Caco-2 (cell line): ENCODE measurements at regions not wholly inside any gene's neighbourhood (a gene's known extent, or its start where the extent isn't known, plus 50 kb on each side); places are given as distances from the start of the nearest gene placed in this dataset.
A peak's percentile ranks its signal among the peaks of the same experiment; 100 is the strongest.

ENCODE experiments used
- BruUV-seq: library from RNA; stranded (reverse); fragments of 400-500 nt; replicated peaks from 2 replicates; lab custom pipeline; 2021; lab: Mats Ljungman, UMichigan
- CTCF ChIA-PET: fragments of 300-600 bp; sonication (Branson Sonifier 250); formaldehyde crosslinking; loops from one replicate; lab custom pipeline; 2022; ENCODE audit warnings: antibody characterized with exemption; lab: Charles Lee
- POLR2A ChIA-PET: fragments of 300-600 bp; sonication (Branson Sonifier 250); formaldehyde crosslinking; loops from one replicate; lab custom pipeline; 2022; ENCODE audit warnings: antibody characterized with exemption; lab: Charles Lee
- DNase-seq, 2 experiments: peaks; one replicate each; pipeline versions ENCODE4 v3.0.0 to v3.0.0-alpha.2; 2020 to 2022
- H3K27me3 ChIP-seq: replicated peaks from 2 replicates; pipeline ENCODE4 v1.6.0; 2011; ENCODE audit warnings: low read length; ENCODE audit not compliant: control insufficient read depth, insufficient read depth
- H3K36me3 ChIP-seq: 2 replicates; pipeline ENCODE4 v1.5.1; 2011; ENCODE audit warnings: low read length; ENCODE audit not compliant: control insufficient read depth, insufficient read depth
- H3K4me1 ChIP-seq: fragments of 250-450 bp; sonication (Bioruptor Pico); 2 replicates; pipeline ENCODE4 v1.5.1; 2020; ENCODE audit warnings: mild to moderate bottlenecking
- H3K4me3 ChIP-seq: 2 replicates; pipeline ENCODE4 v1.5.1; 2011; ENCODE audit warnings: low read depth, mild to moderate bottlenecking, control low read depth, low read length
- H3K9me3 ChIP-seq: fragments of 250-450 bp; sonication (Bioruptor Pico); 2 replicates; pipeline ENCODE4 v1.5.1; 2020; ENCODE audit warnings: mild to moderate bottlenecking, moderate library complexity
- H3K27ac Mint-ChIP-seq: one replicate; pipeline ENCODE4 v1.8.0; 2022; ENCODE audit warnings: mixed read lengths; ENCODE audit not compliant: unreplicated experiment
- H3K27me3 Mint-ChIP-seq: one replicate; pipeline ENCODE4 v1.8.0; 2022; ENCODE audit warnings: mixed read lengths; ENCODE audit not compliant: insufficient read depth, unreplicated experiment
- H3K36me3 Mint-ChIP-seq: one replicate; pipeline ENCODE4 v1.8.0; 2022; ENCODE audit warnings: mild to moderate bottlenecking, mixed read lengths; ENCODE audit not compliant: insufficient read depth, unreplicated experiment
- H3K4me1 Mint-ChIP-seq: one replicate; pipeline ENCODE4 v1.8.0; 2022; ENCODE audit warnings: low read depth, mixed read lengths; ENCODE audit not compliant: unreplicated experiment
- H3K4me3 Mint-ChIP-seq: one replicate; pipeline ENCODE4 v1.8.0; 2022; ENCODE audit warnings: mild to moderate bottlenecking, moderate library complexity, mixed read lengths; ENCODE audit not compliant: unreplicated experiment
- H3K9me3 Mint-ChIP-seq: one replicate; pipeline ENCODE4 v1.8.0; 2022; ENCODE audit warnings: mixed read lengths; ENCODE audit not compliant: unreplicated experiment
- intact Hi-C: fragments of 100-400 bp; cut with micrococcal nuclease; formaldehyde crosslinking; loops from one replicate; pipeline ENCODE4 v1.10.0; 2022; ENCODE audit not compliant: unreplicated experiment
- TF ChIP-seq, protein P1 (sequence below), 2 experiments: fragments of 200-600 bp in 1 of 2; IDR thresholded peaks; 1 replicate in 1 of 2; 2 replicates in 1 of 2; pipeline versions ENCODE4 v1.5.1 to v1.8.0; 2011 to 2022; ENCODE audit warnings: antibody characterized with exemption in 1 of 2, control low read depth in 1 of 2, inconsistent platforms in 1 of 2, low read depth in 1 of 2, low read length in 1 of 2, mild to moderate bottlenecking in 1 of 2, moderate library complexity in 1 of 2; ENCODE audit not compliant: insufficient read depth in 1 of 2, severe bottlenecking in 1 of 2, unreplicated experiment in 1 of 2

DNA sequence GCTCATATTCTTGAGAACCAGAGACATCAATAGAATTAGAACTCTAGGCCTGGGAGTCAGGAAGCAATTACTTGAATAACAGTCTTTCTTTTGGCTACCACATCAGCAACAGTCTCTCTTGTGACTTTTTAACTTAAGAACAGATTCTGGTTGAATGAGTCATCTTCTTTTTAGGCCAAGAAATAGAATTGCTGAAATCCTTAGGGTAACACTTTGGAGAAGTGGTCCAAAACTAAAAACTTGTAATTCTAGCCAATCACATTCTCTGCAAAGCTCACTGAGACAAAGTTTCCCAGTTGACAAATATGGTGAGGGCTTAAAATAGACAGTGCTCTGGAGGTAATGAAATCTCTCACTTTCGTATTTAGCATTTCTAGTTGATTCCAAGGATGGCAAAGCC, 238.0 kb downstream of the SHOX2 start:
- Mint-ChIP-seq H3K4me1 (no peaks in the 10 kb centered on the region), H3K9me3 (no peaks in the 10 kb centered on the region), H3K27me3 (no peaks in the 10 kb centered on the region), H3K27ac (no peak overlapping the region), H3K36me3 (no peaks in the 10 kb centered on the region), H3K4me3 (no peak overlapping the region)
- DNase-seq: no peak
- Histone ChIP-seq H3K4me3 (no peak overlapping the region), H3K36me3 (no peaks in the 10 kb centered on the region), H3K27me3 (no peaks in the 10 kb centered on the region), H3K4me1 (no peaks in the 10 kb centered on the region), H3K9me3 (no peaks in the 10 kb centered on the region)
- TF ChIP-seq, protein P1, sequence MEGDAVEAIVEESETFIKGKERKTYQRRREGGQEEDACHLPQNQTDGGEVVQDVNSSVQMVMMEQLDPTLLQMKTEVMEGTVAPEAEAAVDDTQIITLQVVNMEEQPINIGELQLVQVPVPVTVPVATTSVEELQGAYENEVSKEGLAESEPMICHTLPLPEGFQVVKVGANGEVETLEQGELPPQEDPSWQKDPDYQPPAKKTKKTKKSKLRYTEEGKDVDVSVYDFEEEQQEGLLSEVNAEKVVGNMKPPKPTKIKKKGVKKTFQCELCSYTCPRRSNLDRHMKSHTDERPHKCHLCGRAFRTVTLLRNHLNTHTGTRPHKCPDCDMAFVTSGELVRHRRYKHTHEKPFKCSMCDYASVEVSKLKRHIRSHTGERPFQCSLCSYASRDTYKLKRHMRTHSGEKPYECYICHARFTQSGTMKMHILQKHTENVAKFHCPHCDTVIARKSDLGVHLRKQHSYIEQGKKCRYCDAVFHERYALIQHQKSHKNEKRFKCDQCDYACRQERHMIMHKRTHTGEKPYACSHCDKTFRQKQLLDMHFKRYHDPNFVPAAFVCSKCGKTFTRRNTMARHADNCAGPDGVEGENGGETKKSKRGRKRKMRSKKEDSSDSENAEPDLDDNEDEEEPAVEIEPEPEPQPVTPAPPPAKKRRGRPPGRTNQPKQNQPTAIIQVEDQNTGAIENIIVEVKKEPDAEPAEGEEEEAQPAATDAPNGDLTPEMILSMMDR (IDR thresholded peaks at IDR 0.05; ENCODE audit: insufficient read depth in 1 of 2, low read depth in 1 of 2, low read length in 1 of 2, severe bottlenecking in 1 of 2, unreplicated experiment in 1 of 2): no peak
- no TSS peak for BruUV-seq
- ChIA-PET CTCF (no interaction called here), POLR2A (no interaction called here)
- intact Hi-C loops: loop anchor here (10.0 kb wide), 1 partner anchor 667 kb away; no protein-coding TSS in a partner anchor

DNA sequence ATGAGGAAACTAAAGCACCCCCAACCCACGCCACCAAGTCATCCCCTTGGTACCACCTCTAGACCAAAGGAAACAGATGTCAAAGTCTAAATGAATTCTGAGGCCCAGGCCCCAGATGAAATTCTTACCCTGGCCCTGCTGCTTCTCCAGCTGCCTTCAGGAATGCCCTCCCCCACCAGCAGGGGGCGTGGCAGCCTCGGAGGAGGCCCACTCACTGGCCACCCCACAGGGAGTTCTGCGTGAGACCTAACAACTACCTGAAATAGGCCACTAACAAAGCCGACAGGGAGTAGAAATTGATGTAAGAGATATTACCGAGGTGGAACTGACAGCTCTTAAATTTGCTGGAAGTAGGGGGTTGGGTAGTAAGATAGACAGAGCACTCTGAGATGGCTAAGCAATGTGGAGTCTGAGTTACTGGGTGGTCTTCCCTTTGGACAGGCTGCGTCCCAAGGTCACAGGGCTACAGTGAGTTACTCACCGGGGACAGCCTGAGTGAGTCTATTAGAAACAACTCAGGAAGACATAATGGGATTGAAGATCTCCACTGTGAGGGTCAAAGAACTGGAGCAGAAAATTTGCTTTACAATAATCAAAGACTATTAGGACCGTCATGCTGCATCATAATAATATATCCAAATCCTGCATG, 240.7 kb downstream of the SHOX2 start:
- no peaks in the 10 kb centered on the region for H3K36me3 ChIP-seq
- no peaks in the 10 kb centered on the region for H3K9me3 ChIP-seq
- Mint-ChIP-seq H3K27ac (no peak overlapping the region), H3K4me1 (no peaks in the 10 kb centered on the region), H3K27me3 (peaks cover 4% of the 10 kb centered on the region), H3K4me3 (no peak overlapping the region), H3K9me3 (no peaks in the 10 kb centered on the region), H3K36me3 (no peaks in the 10 kb centered on the region)
- CTCF ChIA-PET: interaction anchor here (0.9 kb wide), 1 partner anchor 447 kb away, joined by 3 read pairs; no protein-coding TSS in a partner anchor
- intact Hi-C loops: loop anchor here (1.0 to 10.0 kb wide), 3 partner anchors 448 to 669 kb away; no protein-coding TSS in a partner anchor
- TF ChIP-seq, protein P1 (IDR thresholded peaks at IDR 0.05; ENCODE audit: insufficient read depth in 1 of 2, low read depth in 1 of 2, low read length in 1 of 2, severe bottlenecking in 1 of 2, unreplicated experiment in 1 of 2): peak; percentile 74 to 85
- H3K27me3 ChIP-seq: no peaks in the 10 kb centered on the region
- no TSS peak for BruUV-seq
- H3K4me3 ChIP-seq: no peak overlapping the region
- H3K4me1 ChIP-seq: no peaks in the 10 kb centered on the region
- peak; percentile 53 to 74 for DNase-seq
- POLR2A ChIA-PET: no interaction called here

- H3K36me3 ChIP-seq: no peaks in the 10 kb centered on the region
- no peak overlapping the region for H3K4me3 Mint-ChIP-seq
- H3K4me3 ChIP-seq: no peak overlapping the region
- DNase-seq: no peak
- no peaks in the 10 kb centered on the region for H3K27me3 ChIP-seq
- no peaks in the 10 kb centered on the region for H3K4me1 ChIP-seq
- ChIA-PET POLR2A (no interaction called here), CTCF (interaction anchor here (0.6 kb wide), 1 partner anchor 14 kb away, joined by 4 read pairs; no protein-coding TSS in a partner anchor)
- H3K27ac Mint-ChIP-seq: no peak overlapping the region
- TF ChIP-seq, protein P1 (IDR thresholded peaks at IDR 0.05; ENCODE audit: insufficient read depth in 1 of 2, low read depth in 1 of 2, low read length in 1 of 2, severe bottlenecking in 1 of 2, unreplicated experiment in 1 of 2): no peak
- H3K9me3 ChIP-seq: no peaks in the 10 kb centered on the region
- H3K4me1 Mint-ChIP-seq: no peaks in the 10 kb centered on the region
- BruUV-seq: no TSS peak
- intact Hi-C loops: loop anchor here (10.0 kb wide), 1 partner anchor 674 kb away; no protein-coding TSS in a partner anchor
- H3K9me3 Mint-ChIP-seq: no peaks in the 10 kb centered on the region
- H3K27me3 Mint-ChIP-seq: peaks cover 7% of the 10 kb centered on the region
- no peaks in the 10 kb centered on the region for H3K36me3 Mint-ChIP-seq
Observed at GRCh38 chr3:157861076-157861765, 245.0 kb downstream of the SHOX2 start.
